GM18507 (cell line): ENCODE measurements at regions not wholly inside any gene's neighbourhood (a gene's known extent, or its start where the extent isn't known, plus 50 kb on each side); places are given as distances from the start of the nearest gene placed in this dataset.
"Not testable (repeated sequence)": the region's sequence is repeated elsewhere in the genome, so short reads cannot be mapped to it uniquely, and the experiment has no call there.

ENCODE experiments used
- DNase-seq: peaks from one replicate; pipeline ENCODE4 v3.0.0; 2011; ENCODE audit warnings: low read depth; ENCODE audit not compliant: insufficient read length; ENCODE audit errors: extremely low spot score
- FAIRE-seq: peaks from 2 replicates; lab custom pipeline; 2011; peaks lifted over from hg19 to GRCh38; lab: Jason Lieb, UNC

GRCh38 chrX:121579016-121579760 lies 531.8 kb downstream of the GLUD2 start:
- DNase-seq (no peak), FAIRE-seq (no peak)

DNA sequence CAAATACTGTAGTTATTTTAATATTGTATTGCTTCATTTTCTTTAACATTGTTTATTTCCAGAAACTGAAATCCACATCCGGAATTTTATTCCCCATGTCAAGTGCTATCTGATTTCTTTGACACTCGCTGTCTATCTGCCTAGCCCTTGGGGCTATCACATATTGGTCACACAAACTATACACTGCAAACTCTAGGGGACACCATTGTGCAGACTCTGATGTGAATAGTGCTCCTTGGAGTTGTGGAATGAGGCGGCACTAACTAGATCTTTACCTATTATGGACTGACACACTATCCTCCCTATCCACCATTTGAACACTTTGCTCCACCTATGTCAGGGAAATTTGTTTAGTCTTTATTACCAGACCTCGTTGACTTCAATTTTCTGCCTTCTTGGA lies 534.5 kb downstream of the GLUD2 start:
- DNase-seq, result no peak
- no peak for FAIRE-seq

DNA sequence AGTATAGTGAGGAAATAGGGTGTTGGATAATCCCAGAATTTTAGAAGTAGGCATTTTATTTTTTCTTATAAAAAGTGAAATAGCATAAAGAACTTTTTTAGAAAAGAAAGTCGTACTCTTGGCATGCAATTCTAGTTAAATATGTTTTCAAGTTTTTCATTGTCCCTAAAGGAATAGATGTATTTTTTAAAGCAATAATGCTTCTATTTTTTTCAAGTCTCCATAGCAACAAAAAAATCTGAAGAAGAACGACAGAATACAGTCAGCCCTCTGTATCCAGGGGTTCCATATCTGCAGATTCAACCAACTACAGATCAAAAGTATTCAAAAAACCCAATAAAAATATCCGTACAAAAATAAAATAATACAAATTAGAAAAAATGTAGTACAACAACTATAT lies 538.2 kb downstream of the GLUD2 start:
- DNase-seq, result no peak
- no peak for FAIRE-seq

GRCh38 chrX:121592884-121593283 lies 545.5 kb downstream of the GLUD2 start:
- DNase-seq (no peak), FAIRE-seq (no peak)

- DNase-seq (no peak), FAIRE-seq (no peak)
Measured at GRCh38 chrX:121598356-121598755, 550.9 kb downstream of the GLUD2 start.

DNA sequence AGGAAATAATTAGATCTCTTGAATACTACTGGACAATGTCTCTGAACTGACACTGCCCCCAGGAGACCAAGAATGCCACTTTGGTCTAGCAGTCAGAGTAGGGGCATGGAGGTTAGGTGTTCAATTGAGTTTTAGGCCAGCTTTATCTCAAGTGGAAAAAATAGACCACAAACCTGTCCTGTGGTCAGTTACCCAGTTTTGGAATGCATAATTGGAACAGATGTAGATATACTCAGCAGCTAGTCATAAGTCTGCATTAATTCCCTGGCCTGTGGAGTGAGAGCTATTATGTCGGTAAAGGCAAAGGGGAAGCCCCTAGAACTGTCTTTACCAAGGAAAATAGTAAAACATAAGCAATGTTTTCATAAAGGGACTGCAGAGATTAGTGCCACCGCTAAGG lies 587.7 kb downstream of the GLUD2 start:
- DNase-seq (no peak), FAIRE-seq (no peak)

GRCh38 chrX:121639781-121640180 lies 592.4 kb downstream of the GLUD2 start:
- no peak for DNase-seq
- FAIRE-seq, result no peak

DNA sequence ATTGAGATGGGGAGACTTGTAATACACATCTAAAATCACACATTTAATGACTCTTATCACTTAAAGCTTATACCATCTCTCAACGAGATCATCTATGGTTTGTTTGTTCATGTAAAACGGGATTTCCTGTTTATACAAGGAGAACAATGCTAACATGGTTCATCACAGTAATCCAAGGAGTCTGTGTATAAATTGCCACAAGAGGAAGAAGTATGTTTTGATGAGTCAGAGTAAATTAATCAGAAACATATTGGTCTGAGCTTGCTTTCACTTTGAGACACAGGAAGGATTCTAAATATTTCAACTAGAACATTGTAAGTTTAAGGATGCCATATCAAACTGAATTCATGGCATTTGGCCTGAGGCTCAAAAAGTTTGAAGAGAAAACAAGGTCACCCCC lies 594.1 kb downstream of the GLUD2 start:
- FAIRE-seq (no peak), DNase-seq (no peak)

- FAIRE-seq (no peak), DNase-seq (no peak)
Measured at GRCh38 chrX:121642415-121642814, 595.0 kb downstream of the GLUD2 start.

- FAIRE-seq (no peak), DNase-seq (no peak)
Measured at GRCh38 chrX:121649417-121649816, 602.0 kb downstream of the GLUD2 start.

GRCh38 chrX:121655276-121655675 lies 607.9 kb downstream of the GLUD2 start:
- no peak for FAIRE-seq
- no peak for DNase-seq

GRCh38 chrX:121666171-121666570 lies 618.8 kb downstream of the GLUD2 start:
- FAIRE-seq (no peak), DNase-seq (no peak)

DNA sequence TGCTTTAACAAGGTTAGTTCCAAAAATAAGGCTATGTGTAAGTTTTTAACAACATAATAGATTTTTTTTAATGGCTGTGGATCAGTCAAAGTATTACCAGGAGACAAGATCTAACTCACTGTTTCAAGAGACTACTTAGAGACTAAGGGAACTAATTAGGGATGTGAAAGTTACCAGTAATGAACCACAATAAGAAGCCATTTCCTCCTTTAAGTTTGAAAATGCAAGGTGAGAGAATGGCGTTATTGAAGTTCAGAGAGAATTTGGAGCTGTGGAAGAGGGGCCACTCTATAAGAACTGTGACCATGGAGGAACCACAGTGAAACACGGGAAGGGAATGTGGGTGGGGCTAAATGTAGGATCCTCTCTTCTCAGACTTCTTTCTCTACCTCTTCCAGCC lies 624.2 kb downstream of the GLUD2 start:
- FAIRE-seq (no peak), DNase-seq (no peak)

DNA sequence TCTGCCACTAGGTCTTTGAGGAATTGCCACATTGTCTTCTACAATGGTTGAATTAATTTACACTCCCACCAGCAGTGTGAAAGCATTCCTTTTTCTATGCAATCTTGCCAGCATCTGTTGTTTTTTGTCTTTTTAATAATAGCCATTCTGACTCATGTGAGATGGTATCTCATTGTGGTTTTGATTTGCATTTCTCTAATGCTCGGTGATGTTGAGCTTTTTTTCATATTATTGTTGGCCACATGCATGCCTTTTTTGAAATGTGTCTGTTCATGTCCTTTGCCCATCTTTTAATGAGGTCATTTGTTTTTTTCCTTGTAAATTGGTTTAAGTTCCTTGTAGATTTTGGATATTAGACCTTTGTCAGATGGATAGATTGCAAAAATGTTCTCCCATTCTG lies 661.8 kb downstream of the GLUD2 start:
- not testable (repeated sequence) for DNase-seq, FAIRE-seq

GRCh38 chrX:121733514-121733913 lies 686.1 kb downstream of the GLUD2 start:
- no peak for FAIRE-seq
- DNase-seq, result no peak

GRCh38 chrX:121746105-121746504 lies 698.7 kb downstream of the GLUD2 start:
- DNase-seq, result no peak
- FAIRE-seq, result no peak

DNA sequence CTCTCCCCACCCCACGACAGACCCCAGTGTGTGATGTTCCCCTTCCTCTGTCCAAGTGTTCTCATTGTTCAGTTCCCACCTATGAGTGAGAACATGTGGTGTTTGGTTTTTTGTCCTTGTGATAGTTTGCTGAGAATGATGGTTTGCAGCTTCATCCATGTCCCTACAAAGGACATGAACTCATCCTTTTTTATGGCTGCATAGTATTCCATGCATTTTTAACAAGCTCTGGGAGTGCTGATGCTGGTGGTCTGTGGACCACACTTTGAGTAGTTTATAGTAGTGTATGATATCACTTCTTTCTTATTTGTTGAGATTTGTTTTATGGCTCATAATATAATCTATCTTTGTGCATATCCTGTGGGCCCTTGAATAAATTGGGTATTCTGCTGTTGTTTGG lies 706.2 kb downstream of the GLUD2 start:
- not testable (repeated sequence) for DNase-seq, FAIRE-seq

DNA sequence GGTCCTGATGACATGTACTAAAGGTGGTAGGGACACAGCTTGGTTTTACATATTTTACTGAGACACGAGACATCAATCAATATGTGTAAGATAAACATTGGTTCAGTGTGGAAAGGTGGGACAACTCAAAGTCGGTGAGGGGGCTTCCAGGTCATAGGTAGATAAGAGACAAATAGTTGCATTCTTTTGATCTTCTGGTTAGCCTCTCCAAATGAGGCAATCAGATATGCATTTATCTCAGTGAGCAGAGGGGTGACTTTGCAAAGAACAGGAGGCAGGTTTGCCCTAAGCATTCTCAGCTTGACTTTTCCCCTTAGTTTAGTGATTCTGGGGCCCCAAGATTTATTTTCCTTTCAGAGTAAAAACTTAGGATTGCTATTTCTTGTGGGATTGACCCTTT lies 706.9 kb downstream of the GLUD2 start:
- FAIRE-seq, result no peak

GRCh38 chrX:121755541-121755940 lies 708.1 kb downstream of the GLUD2 start:
- FAIRE-seq (no peak), DNase-seq (no peak)

More for the DNA sequence above, 706.9 kb downstream of the GLUD2 start:
- DNase-seq, result no peak

DNA sequence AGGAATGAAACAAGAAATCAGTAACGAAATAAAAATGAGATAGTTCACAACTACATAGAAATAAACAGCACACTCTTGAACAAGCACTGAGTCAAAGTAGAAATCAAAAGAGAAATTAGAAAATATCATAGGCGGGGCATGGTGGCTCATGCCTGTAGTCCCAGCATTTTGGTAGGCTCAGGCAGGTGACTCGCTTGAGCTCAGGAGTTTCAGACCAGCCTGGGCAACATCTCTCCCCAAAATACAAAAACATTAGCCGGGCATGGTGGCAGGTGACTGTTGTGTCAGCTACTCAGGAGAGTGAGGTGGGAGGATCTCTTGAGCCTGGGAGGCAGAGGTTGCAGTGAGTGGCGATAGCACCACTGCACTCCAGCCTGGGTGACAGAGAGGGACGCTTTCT lies 714.4 kb downstream of the GLUD2 start:
- FAIRE-seq (no peak), DNase-seq (no peak)

- FAIRE-seq, result no peak
Measured at GRCh38 chrX:121763671-121764070, 716.3 kb downstream of the GLUD2 start.

DNA sequence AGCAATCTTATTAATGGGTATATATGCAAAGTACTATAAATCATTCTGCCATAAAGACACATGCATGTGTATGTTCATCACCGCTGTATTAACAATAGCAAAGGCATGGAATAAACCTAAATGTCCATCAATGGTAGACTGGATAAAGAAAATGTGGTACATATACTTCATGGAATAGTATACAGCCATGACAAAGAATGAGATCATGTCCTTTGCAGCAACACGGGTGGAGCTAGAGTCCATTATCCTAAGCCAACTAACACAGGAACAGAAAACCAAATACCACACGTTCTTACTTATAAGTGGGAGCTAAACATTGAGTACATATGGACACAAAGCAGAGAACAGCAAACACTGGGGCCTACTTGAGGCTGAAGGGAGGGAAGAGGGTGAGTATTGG lies 720.8 kb downstream of the GLUD2 start:
- not testable (repeated sequence) for DNase-seq, FAIRE-seq

More at GRCh38 chrX:121763671-121764070, 716.3 kb downstream of the GLUD2 start:
- no peak for DNase-seq
